Neural cell (in vitro differentiated cells): ENCODE measurements at regions not wholly inside any gene's neighbourhood (a gene's known extent, or its start where the extent isn't known, plus 50 kb on each side); places are given as distances from the start of the nearest gene placed in this dataset.

Experiments
- H2AFZ ChIP-seq: fragments of 200-600, 300-800 bp; sonication (generic), shearing (Covaris generic); 2 replicates; pipeline ENCODE4 v1.6.0; 2014; ENCODE audit warnings: low read depth, mild to moderate bottlenecking, antibody characterized with exemption, low read length, moderate library complexity
- H3F3A ChIP-seq: fragments of 200-600 bp; shearing (Covaris generic); 2 replicates; pipeline ENCODE4 v1.6.1; 2016; ENCODE audit warnings: mild to moderate bottlenecking, moderate library complexity, mixed read lengths, antibody characterized with exemption, low read length; ENCODE audit not compliant: insufficient read depth, poor library complexity, severe bottlenecking
- H3K27ac ChIP-seq: fragments of 200-600, 300-800 bp; sonication (generic), shearing (Covaris generic); 2 replicates; pipeline ENCODE4 v1.5.1; 2014; ENCODE audit warnings: mild to moderate bottlenecking, low read length, moderate library complexity
- H3K27me3 ChIP-seq: fragments of 300-800, 200-600 bp; sonication (generic), shearing (Covaris generic); 2 replicates; pipeline ENCODE4 v1.6.0; 2014; ENCODE audit warnings: mild to moderate bottlenecking, low read depth, low read length, moderate library complexity; ENCODE audit not compliant: insufficient read depth
- H3K36me3 ChIP-seq: fragments of 300-800, 200-600 bp; sonication (generic), shearing (Covaris generic); 2 replicates; pipeline ENCODE4 v1.5.1; 2014; ENCODE audit warnings: mild to moderate bottlenecking, antibody characterized with exemption, low read length, moderate library complexity; ENCODE audit not compliant: insufficient read depth
- H3K4me2 ChIP-seq: fragments of 300-800, 200-600 bp; sonication (generic), shearing (Covaris generic); 2 replicates; pipeline ENCODE4 v1.6.0; 2014; ENCODE audit warnings: mild to moderate bottlenecking, low read length
- H3K4me3 ChIP-seq: fragments of 300-800, 200-600 bp; sonication (generic), shearing (Covaris generic); 2 replicates; pipeline ENCODE4 v1.5.1; 2014; ENCODE audit warnings: mild to moderate bottlenecking, low read length, moderate library complexity
- H3K79me2 ChIP-seq: fragments of 200-600 bp; shearing (Covaris generic); replicated peaks from 2 replicates; pipeline ENCODE4 v1.6.0; 2014; ENCODE audit warnings: mild to moderate bottlenecking, low read length, moderate library complexity; ENCODE audit not compliant: insufficient read depth
- H3K9ac ChIP-seq: fragments of 300-800, 200-600 bp; sonication (generic), shearing (Covaris generic); 2 replicates; pipeline ENCODE4 v1.6.1; 2016; ENCODE audit warnings: mild to moderate bottlenecking, low read length, mixed read lengths
- H3K9me2 ChIP-seq: fragments of 200-600 bp; shearing (Covaris generic); 2 replicates; pipeline ENCODE4 v1.6.1; 2016; ENCODE audit warnings: mild to moderate bottlenecking, low read length, mixed read lengths; ENCODE audit not compliant: insufficient read depth
- H3K9me3 ChIP-seq: fragments of 200-600, 300-800 bp; sonication (generic), shearing (Covaris generic); 2 replicates; pipeline ENCODE4 v1.6.1; 2016; ENCODE audit warnings: mild to moderate bottlenecking, mixed run types, low read length, moderate library complexity, mixed read lengths
- H4K20me1 ChIP-seq: fragments of 200-600 bp; shearing (Covaris generic); 2 replicates; pipeline ENCODE4 v1.6.1; 2016; ENCODE audit warnings: mild to moderate bottlenecking, mixed run types; ENCODE audit not compliant: insufficient read depth
- CTCF ChIP-seq: fragments of 450-650 bp; IDR thresholded peaks from 2 replicates; pipeline ENCODE4 v1.5.1; 2014; ENCODE audit warnings: antibody characterized with exemption, mild to moderate bottlenecking, moderate library complexity; ENCODE audit not compliant: poor library complexity, severe bottlenecking
- EP300 ChIP-seq: fragments of 450-650 bp; conservative IDR thresholded peaks from 2 replicates; pipeline ENCODE4 v1.6.1; 2014; ENCODE audit warnings: antibody characterized with exemption, mild to moderate bottlenecking, moderate library complexity; ENCODE audit not compliant: poor library complexity, severe bottlenecking
- EZH2 ChIP-seq: fragments of 200-600, 300-800 bp; shearing (Covaris generic), sonication (generic); IDR thresholded peaks from 2 replicates; pipeline ENCODE4 v1.6.1; 2014; ENCODE audit warnings: antibody characterized with exemption, low read length, borderline replicate concordance, mild to moderate bottlenecking; ENCODE audit not compliant: insufficient read depth, poor library complexity, severe bottlenecking
- MXI1 ChIP-seq: fragments of 450-650 bp; conservative IDR thresholded peaks from 2 replicates; pipeline ENCODE4 v1.6.1; 2014; ENCODE audit warnings: antibody characterized with exemption, mild to moderate bottlenecking; ENCODE audit not compliant: poor library complexity, severe bottlenecking
- POLR2AphosphoS5 ChIP-seq: IDR thresholded peaks from 2 replicates; pipeline ENCODE4 v1.6.1; 2012
- RAD21 ChIP-seq: fragments of 450-650 bp; conservative IDR thresholded peaks from 2 replicates; pipeline ENCODE4 v1.6.1; 2014; ENCODE audit warnings: antibody characterized with exemption, mild to moderate bottlenecking, moderate library complexity
- REST ChIP-seq: IDR thresholded peaks from 2 replicates; pipeline ENCODE4 v1.6.1; 2012; ENCODE audit warnings: borderline replicate concordance
- SMC3 ChIP-seq: fragments of 450-650 bp; conservative IDR thresholded peaks from 2 replicates; pipeline ENCODE4 v1.6.1; 2014; ENCODE audit warnings: antibody characterized with exemption, mild to moderate bottlenecking, moderate library complexity; ENCODE audit not compliant: poor library complexity
- TAF1 ChIP-seq: IDR thresholded peaks from 2 replicates; pipeline ENCODE4 v1.6.1; 2012; ENCODE audit warnings: low read depth

GRCh38 chr6:15877231-15877630 is 214.4 kb upstream of the DTNBP1 start:
- H4K20me1 ChIP-seq: no peaks in the 10 kb centered on the region
- H3K79me2 ChIP-seq: no peaks in the 10 kb centered on the region
- no peak overlapping the region for H3K27ac ChIP-seq
- H3K9me3 ChIP-seq: no peaks in the 10 kb centered on the region
- H3K9me2 ChIP-seq: no peaks in the 10 kb centered on the region
- H3K9ac ChIP-seq: no peak overlapping the region
- no peak overlapping the region for H2AFZ ChIP-seq
- H3F3A ChIP-seq: no peaks in the 10 kb centered on the region
- H3K4me3 ChIP-seq: no peak overlapping the region
- no peak overlapping the region for H3K4me2 ChIP-seq
- H3K36me3 ChIP-seq: no peaks in the 10 kb centered on the region
- no peaks in the 10 kb centered on the region for H3K27me3 ChIP-seq
- TF ChIP-seq EP300 (no peak), RAD21 (no peak), TAF1 (no peak), CTCF (no peak), SMC3 (no peak), EZH2 (no peak)

- Histone ChIP-seq H3K36me3 (no peaks in the 10 kb centered on the region), H3K79me2 (no peaks in the 10 kb centered on the region), H2AFZ (no peak overlapping the region), H3K9me3 (no peaks in the 10 kb centered on the region), H3K4me2 (no peak overlapping the region), H3K9me2 (no peaks in the 10 kb centered on the region), H3K4me3 (no peak overlapping the region), H3F3A (no peaks in the 10 kb centered on the region), H3K9ac (no peak overlapping the region), H3K27ac (no peak overlapping the region), H4K20me1 (no peaks in the 10 kb centered on the region), H3K27me3 (no peaks in the 10 kb centered on the region)
- TF ChIP-seq CTCF (no peak), MXI1 (no peak), EZH2 (no peak), REST (no peak), RAD21 (no peak), TAF1 (no peak), SMC3 (no peak), POLR2AphosphoS5 (no peak)
Observed at GRCh38 chr6:15876406-15876805, 213.6 kb upstream of the DTNBP1 start.
